Keratinocyte (primary cell): ENCODE measurements at regions not wholly inside any gene's neighbourhood (a gene's known extent, or its start where the extent isn't known, plus 50 kb on each side); places are given as distances from the start of the nearest gene placed in this dataset.

ENCODE experiments used
- DNase-seq: peaks from one replicate; pipeline ENCODE4 v3.0.0-alpha.2; 2011; ENCODE audit warnings: low read depth, missing footprints, low spot score
- FAIRE-seq: peaks from 2 replicates; lab custom pipeline; 2011; peaks lifted over from hg19 to GRCh38; lab: Jason Lieb, UNC
- H2AFZ ChIP-seq: 2 replicates; pipeline ENCODE4 v1.6.0; 2012; ENCODE audit warnings: low read length, control low read depth, inconsistent platforms; ENCODE audit not compliant: control insufficient read depth
- H3K27ac ChIP-seq: 2 replicates; pipeline ENCODE4 v1.5.1; 2011; ENCODE audit warnings: low read length; ENCODE audit not compliant: control insufficient read depth, insufficient read depth
- H3K27me3 ChIP-seq: 3 replicates; pipeline ENCODE4 v1.6.0; 2011; ENCODE audit warnings: low read length; ENCODE audit not compliant: control insufficient read depth, insufficient read depth; ENCODE audit errors: extremely low read depth
- H3K36me3 ChIP-seq, 2 experiments: 2 replicates in 1 of 2; 3 replicates in 1 of 2; pipeline ENCODE4 v1.5.1; 2011; ENCODE audit warnings: low read length in 2 of 2, mild to moderate bottlenecking in 1 of 2; ENCODE audit not compliant: control insufficient read depth in 2 of 2, insufficient read depth in 2 of 2; ENCODE audit errors: extremely low read depth in 1 of 2
- H3K4me1 ChIP-seq: 3 replicates; pipeline ENCODE4 v1.5.1; 2011; ENCODE audit warnings: low read length; ENCODE audit not compliant: control insufficient read depth, insufficient read depth; ENCODE audit errors: extremely low read depth
- H3K4me2 ChIP-seq: 3 replicates; pipeline ENCODE4 v1.6.0; 2011; ENCODE audit warnings: low read depth, low read length; ENCODE audit not compliant: control insufficient read depth, insufficient read depth; ENCODE audit errors: extremely low read depth
- H3K4me3 ChIP-seq, 3 experiments: fragments of 200-600 bp in 1 of 3; sonication (generic) in 1 of 3; 2 replicates in 2 of 3; 3 replicates in 1 of 3; pipeline ENCODE4 v1.5.1; 2011 to 2016; ENCODE audit warnings: low read length in 3 of 3, mild to moderate bottlenecking in 3 of 3, control low read depth in 2 of 3, inconsistent platforms in 1 of 3, low read depth in 1 of 3, mixed read lengths in 1 of 3, mixed run types in 1 of 3, moderate library complexity in 1 of 3; ENCODE audit not compliant: control insufficient read depth in 2 of 3, insufficient read depth in 2 of 3; ENCODE audit errors: extremely low read depth in 1 of 3
- H3K79me2 ChIP-seq: 2 replicates; pipeline ENCODE4 v1.6.0; 2012; ENCODE audit warnings: low read length; ENCODE audit not compliant: control insufficient read depth, insufficient read depth
- H3K9ac ChIP-seq: 3 replicates; pipeline ENCODE4 v1.6.0; 2011; ENCODE audit warnings: low read length; ENCODE audit not compliant: control insufficient read depth, insufficient read depth; ENCODE audit errors: extremely low read depth
- H3K9me1 ChIP-seq: 3 replicates; pipeline ENCODE4 v1.6.0; 2011; ENCODE audit warnings: low read length; ENCODE audit not compliant: control insufficient read depth, insufficient read depth; ENCODE audit errors: extremely low read depth
- H3K9me3 ChIP-seq: 2 replicates; pipeline ENCODE4 v1.5.1; 2012; ENCODE audit warnings: low read depth, low read length; ENCODE audit not compliant: control insufficient read depth
- H4K20me1 ChIP-seq: 3 replicates; pipeline ENCODE4 v1.6.0; 2011; ENCODE audit warnings: low read length; ENCODE audit not compliant: control insufficient read depth, insufficient read depth; ENCODE audit errors: extremely low read depth
- CTCF ChIP-seq, 3 experiments: IDR thresholded peaks in 1 of 3; conservative IDR thresholded peaks in 1 of 3; optimal IDR thresholded peaks in 1 of 3; 2 replicates in 2 of 3; 3 replicates in 1 of 3; pipeline versions ENCODE3 to v1.5.1; 2011; ENCODE audit warnings: low read length in 3 of 3, mild to moderate bottlenecking in 3 of 3, moderate library complexity in 2 of 3, control low read depth in 1 of 3, inconsistent platforms in 1 of 3; ENCODE audit not compliant: insufficient read depth in 2 of 3; ENCODE audit errors: extremely low read depth in 1 of 3
- EZH2 ChIP-seq: IDR thresholded peaks from one replicate; pipeline ENCODE4 v1.6.1; 2012; ENCODE audit warnings: inconsistent platforms, mild to moderate bottlenecking, low read length, moderate library complexity
- dilution Hi-C: fragments of 300-500 bp; cut with MboI; formaldehyde crosslinking; loops from one replicate; pipeline ENCODE4 v1.7.0; 2020; ENCODE audit warnings: low sequenced_read_pairs; ENCODE audit not compliant: extremely low pct_ligation_motif_present

- H3K9me3 ChIP-seq, result no peaks in the 10 kb centered on the region
- H4K20me1 ChIP-seq, result no peaks in the 10 kb centered on the region
- H3K4me2 ChIP-seq, result no peak overlapping the region
- H3K27ac ChIP-seq, result no peak overlapping the region
- H3K9me1 ChIP-seq, result no peaks in the 10 kb centered on the region
- H3K9ac ChIP-seq, result no peak overlapping the region
- H3K27me3 ChIP-seq, result no peaks in the 10 kb centered on the region
- dilution Hi-C loops, result no loop called here
- FAIRE-seq, result no peak
- H3K4me3 ChIP-seq, result no peak overlapping the region
- no peak for DNase-seq
- peaks cover 25% of the 10 kb centered on the region for H3K4me1 ChIP-seq
- TF ChIP-seq EZH2 (no peak), CTCF (optimal IDR thresholded peaks at IDR 0.05 in 1 of 3, IDR thresholded peaks at IDR 0.05 in 1 of 3, conservative IDR thresholded peaks at IDR 0.05 in 1 of 3; ENCODE audit: extremely low read depth in 1 of 3, insufficient read depth in 2 of 3, low read length in 3 of 3) (no peak)
- H2AFZ ChIP-seq, result no peak overlapping the region
- no peaks in the 10 kb centered on the region for H3K79me2 ChIP-seq
- no peaks in the 10 kb centered on the region for H3K36me3 ChIP-seq
Observed at GRCh38 chr15:45868109-45868691, 233.4 kb downstream of the SQOR start.

DNA sequence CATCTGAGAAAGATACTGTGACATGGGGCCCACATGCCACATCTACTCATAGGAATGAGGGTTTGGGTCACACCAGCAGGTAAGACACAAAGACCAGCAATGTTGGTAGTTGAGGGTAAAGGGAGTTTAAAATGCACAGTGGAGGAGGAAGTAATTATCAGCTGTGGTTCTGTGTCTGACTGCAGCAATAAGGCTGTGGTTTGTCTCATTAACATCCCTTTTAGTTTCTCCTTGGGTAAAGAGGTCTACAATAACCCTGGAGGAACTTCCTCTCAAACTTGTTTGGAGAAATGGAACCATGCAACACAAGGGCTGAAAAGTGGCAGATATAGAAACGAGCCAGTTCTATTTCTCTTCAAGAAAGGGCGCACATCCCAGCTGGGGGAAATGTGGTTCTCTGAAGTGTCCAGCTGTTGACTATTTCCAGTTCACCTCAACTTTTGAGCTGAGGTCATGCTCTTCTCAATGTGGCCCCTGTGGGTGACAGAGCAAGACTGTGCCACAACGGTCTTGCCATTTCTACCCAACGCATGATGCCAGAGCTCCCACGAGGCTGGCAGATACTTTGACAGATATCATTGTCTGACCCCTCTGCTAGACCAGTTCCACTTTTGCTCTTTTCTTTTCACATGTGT, 234.3 kb downstream of the SQOR start:
- H2AFZ ChIP-seq, result no peak overlapping the region
- TF ChIP-seq CTCF (optimal IDR thresholded peaks at IDR 0.05 in 1 of 3, IDR thresholded peaks at IDR 0.05 in 1 of 3, conservative IDR thresholded peaks at IDR 0.05 in 1 of 3; ENCODE audit: extremely low read depth in 1 of 3, insufficient read depth in 2 of 3, low read length in 3 of 3), result no peak
- TF ChIP-seq EZH2, result no peak
- peaks cover 20% of the 10 kb centered on the region for H3K4me1 ChIP-seq
- H3K4me2 ChIP-seq, result no peak overlapping the region
- H4K20me1 ChIP-seq, result no peaks in the 10 kb centered on the region
- H3K27me3 ChIP-seq, result no peaks in the 10 kb centered on the region
- H3K9me1 ChIP-seq, result no peaks in the 10 kb centered on the region
- H3K79me2 ChIP-seq, result no peaks in the 10 kb centered on the region
- H3K36me3 ChIP-seq, result no peaks in the 10 kb centered on the region
- H3K27ac ChIP-seq, result no peak overlapping the region
- H3K4me3 ChIP-seq, result no peak overlapping the region
- dilution Hi-C loops, result no loop called here
- FAIRE-seq (no peak), DNase-seq (no peak)
- no peaks in the 10 kb centered on the region for H3K9me3 ChIP-seq
- H3K9ac ChIP-seq, result no peak overlapping the region
